ENCODE measurements at regions not wholly inside any gene's neighbourhood (a gene's known extent, or its start where the extent isn't known, plus 50 kb on each side); places are given as distances from the start of the nearest gene placed in this dataset.

GRCh38 chr2:12852135-12852534 is 135.4 kb downstream of the TRIB2 start:
- no peak overlapping the region for H3K4me3 Mint-ChIP-seq (ENCODE audit: low read depth)
- H3K4me1 Mint-ChIP-seq (ENCODE audit: low read depth) = no peaks in the 10 kb centered on the region
- H3K9me3 Mint-ChIP-seq (ENCODE audit: low read depth) = peaks cover 3% of the 10 kb centered on the region
- no peaks in the 10 kb centered on the region for H3K27me3 Mint-ChIP-seq
- H3K36me3 Mint-ChIP-seq (ENCODE audit: insufficient read depth) = no peaks in the 10 kb centered on the region
- no peak for DNase-seq (ENCODE audit: low spot score, unreplicated experiment)
- TF ChIP-seq, protein P1, sequence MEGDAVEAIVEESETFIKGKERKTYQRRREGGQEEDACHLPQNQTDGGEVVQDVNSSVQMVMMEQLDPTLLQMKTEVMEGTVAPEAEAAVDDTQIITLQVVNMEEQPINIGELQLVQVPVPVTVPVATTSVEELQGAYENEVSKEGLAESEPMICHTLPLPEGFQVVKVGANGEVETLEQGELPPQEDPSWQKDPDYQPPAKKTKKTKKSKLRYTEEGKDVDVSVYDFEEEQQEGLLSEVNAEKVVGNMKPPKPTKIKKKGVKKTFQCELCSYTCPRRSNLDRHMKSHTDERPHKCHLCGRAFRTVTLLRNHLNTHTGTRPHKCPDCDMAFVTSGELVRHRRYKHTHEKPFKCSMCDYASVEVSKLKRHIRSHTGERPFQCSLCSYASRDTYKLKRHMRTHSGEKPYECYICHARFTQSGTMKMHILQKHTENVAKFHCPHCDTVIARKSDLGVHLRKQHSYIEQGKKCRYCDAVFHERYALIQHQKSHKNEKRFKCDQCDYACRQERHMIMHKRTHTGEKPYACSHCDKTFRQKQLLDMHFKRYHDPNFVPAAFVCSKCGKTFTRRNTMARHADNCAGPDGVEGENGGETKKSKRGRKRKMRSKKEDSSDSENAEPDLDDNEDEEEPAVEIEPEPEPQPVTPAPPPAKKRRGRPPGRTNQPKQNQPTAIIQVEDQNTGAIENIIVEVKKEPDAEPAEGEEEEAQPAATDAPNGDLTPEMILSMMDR (IDR thresholded peaks at IDR 0.05; ENCODE audit: unreplicated experiment) = no peak
- H3K27ac Mint-ChIP-seq = no peak overlapping the region

DNA sequence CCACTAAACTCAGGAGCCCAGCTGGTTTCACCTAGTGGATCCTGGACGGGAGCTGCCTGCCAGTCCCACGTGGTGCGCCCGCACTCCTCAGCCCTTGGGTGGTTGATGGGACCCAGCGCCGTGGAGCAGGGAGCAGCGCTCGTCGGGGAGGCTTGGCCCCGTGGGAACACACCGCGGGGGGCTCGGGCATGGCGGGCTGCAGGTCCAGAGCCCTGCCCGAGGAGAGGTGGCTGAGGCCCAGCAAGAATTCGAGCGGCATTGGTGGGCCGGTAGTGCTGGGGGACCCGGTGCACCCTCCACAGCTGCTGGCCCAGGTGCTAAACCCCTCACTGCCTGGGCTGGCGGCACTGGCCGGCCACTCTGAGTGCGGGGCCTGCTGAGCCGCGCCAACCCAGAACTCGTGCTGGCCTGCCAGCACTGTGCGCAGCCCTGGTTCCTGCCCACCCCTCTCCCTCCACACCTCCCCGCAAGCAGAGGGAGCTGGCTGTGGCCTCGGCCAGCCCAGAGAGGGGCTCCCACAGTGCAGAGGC is 137.3 kb downstream of the TRIB2 start:
- no peaks in the 10 kb centered on the region for H3K27me3 Mint-ChIP-seq
- no peak overlapping the region for H3K4me3 Mint-ChIP-seq (ENCODE audit: low read depth)

GRCh38 chr2:12855508-12855907 is 138.8 kb downstream of the TRIB2 start:
- TF ChIP-seq, protein P1 (IDR thresholded peaks at IDR 0.05; ENCODE audit: unreplicated experiment) = no peak
- H3K27ac Mint-ChIP-seq = no peak overlapping the region
- no peaks in the 10 kb centered on the region for H3K4me1 Mint-ChIP-seq (ENCODE audit: low read depth)
- no peak for DNase-seq (ENCODE audit: low spot score, unreplicated experiment)
- no peak overlapping the region for H3K4me3 Mint-ChIP-seq (ENCODE audit: low read depth)
- H3K27me3 Mint-ChIP-seq = no peaks in the 10 kb centered on the region
- peaks cover 4% of the 10 kb centered on the region for H3K9me3 Mint-ChIP-seq (ENCODE audit: low read depth)
- no peaks in the 10 kb centered on the region for H3K36me3 Mint-ChIP-seq (ENCODE audit: insufficient read depth)

More for the DNA sequence above, 137.3 kb downstream of the TRIB2 start:
- TF ChIP-seq, protein P1 (IDR thresholded peaks at IDR 0.05; ENCODE audit: unreplicated experiment) = no peak
- no peak overlapping the region for H3K27ac Mint-ChIP-seq
- no peaks in the 10 kb centered on the region for H3K4me1 Mint-ChIP-seq (ENCODE audit: low read depth)
- peaks cover 3% of the 10 kb centered on the region for H3K9me3 Mint-ChIP-seq (ENCODE audit: low read depth)
- no peak for DNase-seq (ENCODE audit: low spot score, unreplicated experiment)
- no peaks in the 10 kb centered on the region for H3K36me3 Mint-ChIP-seq (ENCODE audit: insufficient read depth)

DNA sequence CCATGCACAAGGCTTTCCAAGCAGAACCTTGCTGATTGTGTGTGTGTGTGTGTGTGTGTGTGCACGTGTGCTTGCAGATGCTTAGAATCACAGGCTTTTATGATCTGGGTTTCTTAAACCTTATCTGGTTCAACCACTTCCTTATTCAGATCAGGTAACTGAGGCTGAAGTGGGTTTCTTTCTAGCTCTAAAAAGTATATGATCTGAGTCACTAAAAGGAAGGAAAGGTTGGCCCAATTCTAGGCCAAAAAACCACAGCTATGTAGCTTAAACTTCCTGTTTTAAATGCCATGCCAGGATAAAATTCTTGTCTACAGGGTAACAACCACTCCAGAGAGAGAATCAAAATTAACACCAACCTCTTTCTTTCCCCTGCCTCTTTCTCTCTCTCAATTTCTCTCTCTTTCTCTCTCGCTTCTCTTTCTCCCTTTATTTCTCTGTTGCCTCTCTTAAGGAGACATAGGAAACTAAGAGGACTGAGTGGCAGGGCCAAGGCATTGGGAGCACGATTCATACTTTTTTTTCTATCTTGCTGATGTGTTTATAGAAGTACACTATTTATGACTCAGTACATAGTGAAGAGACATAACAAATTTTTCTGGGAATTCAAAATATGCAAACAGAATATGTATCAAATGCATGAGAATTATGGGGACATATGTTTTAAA is 140.3 kb downstream of the TRIB2 start:
- H3K4me3 Mint-ChIP-seq (ENCODE audit: low read depth) = no peak overlapping the region
- H3K27me3 Mint-ChIP-seq = no peaks in the 10 kb centered on the region

GRCh38 chr2:12857891-12858290 is 141.2 kb downstream of the TRIB2 start:
- Mint-ChIP-seq H3K36me3 (ENCODE audit: insufficient read depth) (no peaks in the 10 kb centered on the region), H3K4me1 (ENCODE audit: low read depth) (no peaks in the 10 kb centered on the region), H3K27ac (no peak overlapping the region), H3K9me3 (ENCODE audit: low read depth) (peaks cover 8% of the 10 kb centered on the region), H3K27me3 (no peaks in the 10 kb centered on the region), H3K4me3 (ENCODE audit: low read depth) (no peak overlapping the region)
- no peak for DNase-seq (ENCODE audit: low spot score, unreplicated experiment)
- TF ChIP-seq, protein P1 (IDR thresholded peaks at IDR 0.05; ENCODE audit: unreplicated experiment) = no peak

More for the DNA sequence above, 140.3 kb downstream of the TRIB2 start:
- TF ChIP-seq, protein P1 (IDR thresholded peaks at IDR 0.05; ENCODE audit: unreplicated experiment) = no peak
- H3K4me1 Mint-ChIP-seq (ENCODE audit: low read depth) = no peaks in the 10 kb centered on the region
- no peak for DNase-seq (ENCODE audit: low spot score, unreplicated experiment)
- peaks cover 11% of the 10 kb centered on the region for H3K9me3 Mint-ChIP-seq (ENCODE audit: low read depth)
- H3K36me3 Mint-ChIP-seq (ENCODE audit: insufficient read depth) = no peaks in the 10 kb centered on the region
- no peak overlapping the region for H3K27ac Mint-ChIP-seq
